ENCODE measurements at regions not wholly inside any gene's neighbourhood (a gene's known extent, or its start where the extent isn't known, plus 50 kb on each side); places are given as distances from the start of the nearest gene placed in this dataset.

GRCh38 chr10:2128991-2129390, 391.7 kb upstream of the ADARB2 start:
- intact Hi-C loops (cut with micrococcal nuclease) = no loop called here

GRCh38 chr10:2124135-2124534, 386.8 kb upstream of the ADARB2 start:
- intact Hi-C loops (cut with micrococcal nuclease) = no loop called here

- intact Hi-C loops (cut with micrococcal nuclease) = no loop called here
Observed at GRCh38 chr10:2122431-2123124, 385.3 kb upstream of the ADARB2 start.

- intact Hi-C loops (cut with micrococcal nuclease) = no loop called here
Observed at GRCh38 chr10:2121929-2122328, 384.6 kb upstream of the ADARB2 start.

- intact Hi-C loops (cut with micrococcal nuclease) = no loop called here
Observed at GRCh38 chr10:2121315-2121714, 384.0 kb upstream of the ADARB2 start.

GRCh38 chr10:2120746-2121145, 383.4 kb upstream of the ADARB2 start:
- intact Hi-C loops (cut with micrococcal nuclease) = no loop called here

- intact Hi-C loops (cut with micrococcal nuclease) = no loop called here
Observed at GRCh38 chr10:2119316-2119715, 382.0 kb upstream of the ADARB2 start.

- intact Hi-C loops (cut with micrococcal nuclease) = no loop called here
Observed at GRCh38 chr10:2118201-2118600, 380.9 kb upstream of the ADARB2 start.

GRCh38 chr10:2117641-2118040, 380.3 kb upstream of the ADARB2 start:
- intact Hi-C loops (cut with micrococcal nuclease) = no loop called here

GRCh38 chr10:2111965-2112364, 374.6 kb upstream of the ADARB2 start:
- intact Hi-C loops (cut with micrococcal nuclease) = no loop called here

GRCh38 chr10:2108496-2108895, 371.2 kb upstream of the ADARB2 start:
- intact Hi-C loops (cut with micrococcal nuclease) = no loop called here

GRCh38 chr10:2106641-2107040, 369.3 kb upstream of the ADARB2 start:
- intact Hi-C loops (cut with micrococcal nuclease) = no loop called here

GRCh38 chr10:2099321-2099720, 362.0 kb upstream of the ADARB2 start:
- intact Hi-C loops (cut with micrococcal nuclease) = no loop called here

GRCh38 chr10:2097937-2098336, 360.6 kb upstream of the ADARB2 start:
- intact Hi-C loops (cut with micrococcal nuclease) = no loop called here

- intact Hi-C loops (cut with micrococcal nuclease) = no loop called here
Observed at GRCh38 chr10:2094171-2094570, 356.8 kb upstream of the ADARB2 start.

- intact Hi-C loops (cut with micrococcal nuclease) = no loop called here
Observed at GRCh38 chr10:2083591-2083990, 346.3 kb upstream of the ADARB2 start.

- intact Hi-C loops (cut with micrococcal nuclease) = no loop called here
Observed at GRCh38 chr10:2081501-2081900, 344.2 kb upstream of the ADARB2 start.

- intact Hi-C loops (cut with micrococcal nuclease) = no loop called here
Observed at GRCh38 chr10:2079603-2080078, 342.3 kb upstream of the ADARB2 start.

GRCh38 chr10:2077231-2077630, 339.9 kb upstream of the ADARB2 start:
- intact Hi-C loops (cut with micrococcal nuclease) = no loop called here

- intact Hi-C loops (cut with micrococcal nuclease) = no loop called here
Observed at GRCh38 chr10:2076528-2076927, 339.2 kb upstream of the ADARB2 start.

GRCh38 chr10:2067015-2067414, 329.7 kb upstream of the ADARB2 start:
- intact Hi-C loops (cut with micrococcal nuclease) = no loop called here

GRCh38 chr10:2054728-2055127, 317.4 kb upstream of the ADARB2 start:
- intact Hi-C loops (cut with micrococcal nuclease) = no loop called here

- intact Hi-C loops (cut with micrococcal nuclease) = no loop called here
Observed at GRCh38 chr10:2053805-2054204, 316.5 kb upstream of the ADARB2 start.

- intact Hi-C loops (cut with micrococcal nuclease) = no loop called here
Observed at GRCh38 chr10:2051108-2051507, 313.8 kb upstream of the ADARB2 start.

All from T-helper 1 cell treated with Interleukin-12 subunit alpha and Interleukin-12 subunit beta and Interleukin-4 antibody, amounts not matched to agents 30 ng/mL and 1 ng/mL, for 36 hours (primary cell).